SKM-1 treated with dmso at 0.1 percent for 144 hours (cell line): ENCODE measurements at regions not wholly inside any gene's neighbourhood (a gene's known extent, or its start where the extent isn't known, plus 50 kb on each side); places are given as distances from the start of the nearest gene placed in this dataset.
"Not testable (repeated sequence)": the region's sequence is repeated elsewhere in the genome, so short reads cannot be mapped to it uniquely, and the experiment has no call there.

Experiments
- DNase-seq: peaks from one replicate; lab custom pipeline; 2025; ENCODE audit not compliant: unreplicated experiment; lab: John Stamatoyannopoulos, UW

DNA sequence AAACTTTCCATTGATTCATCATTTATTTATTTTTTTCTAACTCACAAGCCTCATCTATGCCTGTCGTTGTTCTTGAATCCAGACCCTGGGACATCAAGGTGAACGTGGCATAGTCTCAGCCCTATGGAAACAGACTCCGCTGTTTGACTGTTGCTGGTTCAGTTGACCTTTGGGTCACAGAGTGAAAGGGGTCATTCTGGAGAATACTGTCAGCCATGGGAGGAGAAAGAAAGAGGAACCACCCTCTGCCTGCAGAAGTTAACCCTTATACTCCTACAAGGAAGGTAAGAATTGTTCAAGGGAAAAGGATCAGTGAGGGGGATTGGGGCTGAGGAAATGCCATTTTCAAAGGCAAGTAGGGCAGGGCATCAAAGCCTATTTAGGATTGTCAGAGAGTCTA, 387.6 kb upstream of the MAF start:
- DNase-seq: no peak

DNA sequence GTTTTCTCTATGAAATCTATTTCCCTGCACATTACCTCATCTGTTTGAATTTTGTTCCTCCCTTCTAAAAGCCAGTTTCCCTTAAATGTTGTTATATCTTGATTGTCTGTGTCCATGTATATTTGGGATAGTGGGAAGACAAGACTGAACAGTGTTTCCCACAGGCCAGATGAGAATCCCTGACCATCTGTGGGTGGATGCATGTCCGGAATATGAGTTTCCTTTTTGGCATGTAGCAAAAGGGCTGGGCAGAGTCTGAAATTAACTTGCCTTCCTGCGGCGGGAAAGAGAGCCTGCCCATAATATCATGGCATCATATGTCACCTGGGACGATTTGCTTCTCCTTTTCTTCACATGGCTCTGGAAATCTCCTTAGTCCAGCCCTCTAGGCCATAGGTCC, 385.8 kb upstream of the MAF start:
- DNase-seq: no peak

DNA sequence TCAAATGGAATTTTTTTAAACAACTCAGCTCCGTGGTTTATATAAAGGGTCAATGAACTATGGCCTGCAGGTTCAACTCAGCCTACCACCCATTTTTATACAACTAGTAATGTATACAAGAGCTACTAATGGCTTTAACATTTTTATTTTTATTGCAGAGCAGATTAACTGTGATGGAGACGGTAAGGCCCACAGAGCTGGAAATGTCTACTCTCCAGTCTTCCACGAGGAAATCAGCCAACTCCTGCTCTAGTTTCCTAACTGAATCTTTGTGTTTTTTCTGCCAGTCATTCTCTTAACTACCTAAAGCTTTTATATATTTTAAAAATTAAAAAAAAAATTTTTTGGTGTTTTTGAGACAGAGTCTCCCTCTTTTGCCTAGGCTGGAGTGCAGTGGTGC, 385.1 kb upstream of the MAF start:
- no peak for DNase-seq

DNA sequence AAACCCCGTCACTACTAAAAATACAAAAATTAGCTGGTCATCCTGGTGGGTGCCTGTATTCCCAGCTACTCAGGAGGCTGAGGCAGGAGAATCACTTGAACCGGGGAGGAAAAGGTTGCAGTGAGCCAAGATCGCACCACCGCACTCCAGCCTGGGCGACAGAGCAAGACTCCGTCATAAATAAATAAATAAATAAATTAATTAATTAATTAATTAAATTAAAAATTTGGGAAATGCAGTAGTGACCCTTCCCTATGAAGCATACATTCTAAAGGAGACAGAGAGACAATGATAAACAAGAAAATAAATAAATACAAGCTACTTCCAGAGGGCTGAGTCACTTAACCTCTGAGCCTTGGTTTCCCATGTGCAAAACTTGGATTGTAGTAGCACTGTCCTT, 383.6 kb upstream of the MAF start:
- not testable (repeated sequence) for DNase-seq

DNA sequence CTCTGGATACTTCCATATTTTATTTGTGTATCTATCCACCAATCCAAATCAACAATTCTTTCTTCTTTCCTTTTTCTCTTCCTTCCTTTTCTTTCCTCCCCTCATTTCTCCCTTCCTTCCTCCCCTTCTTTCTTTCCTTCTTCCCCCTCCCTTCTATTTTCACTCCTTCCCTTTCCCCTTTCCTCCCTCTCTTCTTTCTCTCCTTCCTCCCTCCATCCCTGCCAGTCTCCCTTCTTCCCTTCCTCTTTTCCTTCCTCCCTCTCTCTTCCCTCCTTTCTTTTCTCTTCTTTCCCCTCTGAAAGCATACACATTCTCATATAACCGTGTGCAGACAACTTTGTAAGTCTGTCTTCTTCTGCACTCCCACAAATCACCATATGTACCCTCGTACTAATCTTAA, 382.3 kb upstream of the MAF start:
- DNase-seq: no peak

DNA sequence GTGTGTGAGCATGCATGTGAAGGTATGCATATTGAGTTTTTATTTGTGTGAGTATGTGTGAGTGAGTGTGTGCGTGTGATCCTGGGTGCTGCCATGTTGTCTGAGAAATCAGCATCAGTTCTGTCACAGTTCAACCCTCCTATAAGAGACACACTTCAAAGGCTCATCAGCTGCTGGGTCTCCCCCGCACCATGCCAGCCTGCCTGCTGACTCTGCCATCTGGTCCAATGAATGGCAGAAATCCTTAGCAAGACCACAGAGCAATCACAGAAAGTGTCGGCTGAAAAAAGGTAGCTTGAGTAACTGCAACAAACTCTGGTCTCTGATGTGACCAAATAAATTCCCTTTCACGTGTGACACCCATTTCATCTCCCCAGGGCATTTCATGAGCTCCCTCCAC, 381.8 kb upstream of the MAF start:
- no peak for DNase-seq

DNA sequence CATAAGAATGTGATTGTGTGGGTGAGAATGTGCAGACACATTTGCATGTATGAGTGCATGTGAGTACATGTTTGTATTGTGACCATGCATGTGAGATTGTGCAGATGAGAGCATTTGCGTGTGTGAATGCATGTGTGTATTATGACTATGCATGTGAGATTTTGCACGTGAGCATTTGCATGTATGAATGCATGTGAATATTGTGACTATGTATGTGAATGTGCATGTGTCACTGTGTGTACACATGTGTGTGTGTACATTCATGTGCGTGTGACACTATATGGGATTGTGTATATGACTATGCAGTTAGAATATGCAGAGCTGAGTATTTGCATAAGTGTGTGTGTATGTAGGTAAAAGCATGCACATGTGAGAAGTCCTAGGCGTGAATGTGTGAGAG, 381.3 kb upstream of the MAF start:
- no peak for DNase-seq

DNA sequence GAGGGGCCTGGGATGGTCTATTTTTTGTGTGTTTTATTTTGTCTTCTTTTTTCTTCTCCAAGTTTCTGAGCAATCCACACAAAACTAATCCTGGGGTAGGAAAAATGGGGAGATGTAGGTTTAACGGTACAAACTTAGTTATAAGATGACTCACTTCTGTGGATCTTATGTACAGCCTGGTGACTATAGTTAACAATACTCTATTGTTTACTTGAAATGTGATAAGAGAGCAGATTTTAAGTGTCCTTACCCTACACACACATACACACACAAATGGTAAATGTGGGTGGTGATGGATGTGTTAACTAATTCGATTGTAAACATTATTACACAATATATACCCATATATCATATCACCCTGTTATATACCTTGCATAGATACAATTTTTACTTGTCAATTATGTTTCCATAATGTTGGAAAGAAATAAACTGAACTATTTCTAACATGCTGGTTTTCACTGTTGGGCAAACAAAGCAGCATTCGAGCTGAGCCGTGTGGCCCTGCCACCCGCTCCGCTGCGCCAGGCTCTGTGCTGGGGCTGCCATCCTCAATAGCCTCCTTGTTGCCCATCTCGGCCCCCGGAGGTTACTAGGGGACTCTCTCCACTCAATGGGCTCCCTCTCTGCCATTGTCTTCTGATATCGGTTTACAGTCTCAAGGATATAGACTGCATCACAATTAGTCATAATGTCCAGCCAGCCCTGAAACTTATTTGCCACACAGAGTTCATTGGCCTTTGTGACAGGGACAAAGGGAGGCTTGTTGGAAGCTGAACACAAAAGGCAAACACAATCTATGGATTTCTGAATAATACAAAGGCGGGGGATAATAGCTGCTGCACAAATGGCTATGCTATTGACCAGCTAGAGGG, 380.3 kb upstream of the MAF start:
- DNase-seq: no peak

DNA sequence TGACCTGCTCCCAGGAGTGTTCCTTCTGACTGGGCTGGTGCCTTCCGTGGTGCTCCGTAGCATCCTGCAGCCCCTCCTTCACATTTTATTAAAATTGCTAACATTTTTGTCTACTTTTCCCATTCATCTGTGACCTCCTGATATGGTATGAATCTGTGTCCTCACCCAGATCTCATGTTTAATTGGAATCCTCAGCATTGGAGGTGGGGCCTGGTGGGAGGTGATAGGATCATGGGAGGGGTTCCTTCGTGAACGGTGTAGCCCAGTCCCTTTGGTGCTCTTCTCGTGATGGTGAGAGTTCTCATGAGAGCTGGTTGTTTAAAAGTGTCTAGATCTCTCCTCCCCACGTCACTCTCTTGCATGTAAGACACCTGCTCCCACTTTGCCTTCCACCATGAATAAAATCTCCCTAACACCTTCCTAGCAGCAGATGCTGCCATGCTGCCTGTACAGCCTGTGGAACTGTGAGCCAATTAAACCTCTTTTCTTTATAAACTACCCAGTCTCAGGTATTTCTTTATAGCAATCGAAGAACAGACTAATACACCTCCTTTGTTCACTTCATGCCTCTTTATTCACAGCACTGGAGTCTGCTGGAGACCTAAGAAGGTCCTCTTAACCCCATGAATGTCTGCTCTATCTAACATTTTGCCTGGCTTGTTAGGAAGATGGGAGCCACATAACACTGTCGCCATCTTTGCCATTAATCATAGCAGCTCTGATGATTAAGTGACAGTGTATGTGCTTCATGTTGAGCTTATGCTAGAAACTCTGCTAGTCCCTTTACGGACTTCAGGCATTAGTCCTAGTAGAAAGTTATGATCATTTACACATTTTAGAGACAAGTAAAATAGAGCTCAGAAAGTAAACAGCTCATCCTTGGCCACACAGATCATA, 377.7 kb upstream of the MAF start:
- DNase-seq: no peak

DNA sequence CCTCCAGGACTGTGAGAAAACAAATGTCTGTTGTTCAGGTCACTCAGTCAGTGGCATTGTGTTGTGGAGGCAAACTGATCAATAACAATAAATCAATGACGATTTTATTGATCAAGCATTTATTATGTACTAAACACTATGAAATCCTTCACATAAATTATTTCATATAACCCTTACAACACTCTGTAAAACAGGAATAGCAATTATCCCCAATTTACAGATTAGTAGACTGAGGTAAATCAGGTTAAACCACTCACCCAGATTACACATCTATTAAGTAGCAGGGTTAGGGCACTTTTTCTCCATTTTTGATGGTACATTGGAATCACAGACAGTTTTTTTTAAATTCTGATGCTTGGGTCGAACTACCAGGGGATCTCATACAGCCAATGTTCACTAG, 372.8 kb upstream of the MAF start:
- DNase-seq: no peak

DNA sequence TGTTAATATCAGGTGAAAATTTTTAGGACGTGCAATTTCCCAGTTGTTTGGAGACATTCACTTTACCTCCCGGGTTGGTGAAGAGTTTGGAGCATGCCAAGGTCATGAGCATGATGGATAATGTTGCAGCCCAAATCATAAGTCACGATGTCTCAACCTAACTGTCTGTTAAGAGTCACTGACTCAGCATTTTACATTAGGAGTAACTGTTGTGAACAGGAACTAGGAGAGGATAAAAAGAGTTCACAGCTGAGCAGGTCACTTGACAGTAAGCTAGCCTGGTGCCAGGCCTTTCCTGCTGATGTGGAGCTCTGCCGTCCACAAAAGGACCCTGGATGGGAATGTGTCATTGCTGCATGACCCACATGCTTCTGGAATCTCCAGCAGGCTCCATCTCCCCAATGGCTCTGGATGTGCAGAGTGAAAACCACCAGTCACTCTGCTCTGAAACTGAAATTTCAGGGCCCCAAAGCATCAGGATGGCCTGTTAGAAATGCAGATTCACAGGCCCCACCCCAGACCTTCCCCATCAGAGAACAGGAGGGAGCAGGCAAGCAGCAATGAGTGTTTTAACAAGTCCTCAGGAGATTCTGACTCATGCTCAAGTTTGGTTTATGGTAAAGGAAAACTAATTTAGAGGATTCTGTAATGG, 371.6 kb upstream of the MAF start:
- DNase-seq: no peak

DNA sequence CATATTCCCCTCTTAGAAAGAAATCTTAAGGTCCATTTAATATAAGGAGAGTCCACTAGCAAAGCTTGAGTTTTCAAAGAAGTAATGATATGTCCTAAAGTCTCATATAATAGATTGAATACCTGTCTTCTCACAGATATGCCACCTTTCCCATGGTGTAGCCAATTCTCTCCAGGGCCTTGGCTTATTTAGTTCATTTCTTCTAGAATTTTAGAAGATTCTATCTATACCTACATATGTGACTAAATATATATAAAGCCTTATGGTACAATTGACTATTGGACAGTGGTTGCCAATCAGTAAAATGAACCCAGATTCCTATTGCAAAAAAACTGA, 370.7 kb upstream of the MAF start:
- DNase-seq: no peak

DNA sequence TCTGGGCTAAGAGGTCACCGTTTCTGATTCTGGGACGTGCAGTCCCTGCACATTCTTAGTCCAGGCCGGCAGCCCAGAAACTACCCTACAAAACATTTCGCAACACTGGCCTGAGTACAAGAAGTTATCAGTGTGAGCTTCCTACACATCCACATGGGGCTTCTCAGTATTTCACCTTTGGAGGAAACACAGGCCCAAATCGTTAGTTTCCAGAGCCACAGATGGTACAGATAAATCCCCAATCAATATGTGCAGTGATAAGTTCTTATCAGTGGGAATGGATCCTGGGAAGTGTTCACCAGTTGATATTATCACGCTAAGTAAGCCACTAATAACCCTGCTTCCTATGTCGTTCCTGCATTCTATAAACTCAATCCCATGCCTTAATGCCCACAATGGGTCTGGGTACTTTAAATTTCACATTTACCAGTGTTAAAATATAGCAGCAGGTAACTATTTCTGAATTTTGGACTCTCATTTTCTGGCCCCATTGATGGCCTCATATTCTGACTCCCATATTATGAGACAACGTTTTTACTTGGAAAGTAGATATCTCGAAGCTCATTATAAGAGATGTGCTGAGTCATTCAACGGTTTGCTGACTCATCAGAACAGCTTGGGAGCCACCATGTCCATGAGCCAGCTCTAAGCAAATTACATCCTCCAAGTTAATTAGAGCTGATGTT, 370.2 kb upstream of the MAF start:
- no peak for DNase-seq

DNA sequence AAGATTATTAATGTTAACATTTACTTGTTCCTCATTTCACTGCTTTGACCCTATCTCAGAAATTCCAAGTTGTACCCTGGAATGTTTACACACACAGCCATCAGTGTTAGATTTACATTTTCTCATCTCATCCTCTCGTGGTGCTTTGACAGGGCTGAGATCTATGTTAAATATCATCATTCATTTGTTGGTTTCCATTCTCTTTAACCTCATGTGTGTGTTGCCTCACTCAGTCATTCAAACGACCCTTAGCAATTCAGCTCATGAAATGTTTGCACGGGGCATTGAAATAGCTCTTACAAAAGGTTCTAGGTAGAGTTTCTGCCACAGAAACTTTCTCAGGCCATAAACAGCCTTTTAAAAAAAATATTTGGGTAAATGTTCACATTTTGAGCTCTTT, 369.6 kb upstream of the MAF start:
- DNase-seq: no peak

DNA sequence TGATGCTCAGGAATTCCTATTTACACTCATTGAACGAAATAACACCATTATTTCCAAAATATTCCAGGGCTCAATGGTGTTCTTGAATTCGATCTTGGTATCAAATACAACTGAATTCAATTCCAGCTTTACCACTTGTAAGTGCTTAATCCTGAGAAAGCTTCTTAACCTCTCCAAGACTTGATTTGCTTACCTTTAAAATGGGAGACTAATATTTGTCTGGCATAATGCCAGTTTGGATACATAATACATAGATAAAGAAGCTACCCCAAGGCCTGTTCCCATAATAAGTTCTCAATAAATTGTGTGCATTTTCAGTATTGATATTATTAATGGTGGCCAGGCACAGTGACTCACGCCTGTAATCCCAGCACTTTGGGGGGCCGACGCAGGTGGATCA, 368.9 kb upstream of the MAF start:
- no peak for DNase-seq

DNA sequence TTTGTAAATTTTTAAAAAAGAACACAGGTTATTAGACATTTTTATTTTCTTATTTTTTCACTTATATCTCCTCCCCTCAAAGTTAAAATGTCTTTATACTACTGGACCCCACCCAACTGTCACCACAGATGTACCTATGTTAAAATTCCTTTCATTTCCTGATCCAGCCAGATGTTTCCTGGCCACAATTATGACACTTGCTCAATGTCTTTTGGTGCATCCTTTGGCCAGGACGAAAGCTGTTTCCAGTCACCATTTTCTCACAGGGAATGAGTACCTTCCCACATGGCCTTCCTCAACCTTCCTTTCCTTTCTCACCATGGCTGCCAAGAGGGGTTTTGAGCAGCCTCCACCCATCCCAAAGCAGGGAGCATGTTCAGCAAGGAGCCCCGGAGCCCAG, 365.7 kb upstream of the MAF start:
- DNase-seq: no peak

DNA sequence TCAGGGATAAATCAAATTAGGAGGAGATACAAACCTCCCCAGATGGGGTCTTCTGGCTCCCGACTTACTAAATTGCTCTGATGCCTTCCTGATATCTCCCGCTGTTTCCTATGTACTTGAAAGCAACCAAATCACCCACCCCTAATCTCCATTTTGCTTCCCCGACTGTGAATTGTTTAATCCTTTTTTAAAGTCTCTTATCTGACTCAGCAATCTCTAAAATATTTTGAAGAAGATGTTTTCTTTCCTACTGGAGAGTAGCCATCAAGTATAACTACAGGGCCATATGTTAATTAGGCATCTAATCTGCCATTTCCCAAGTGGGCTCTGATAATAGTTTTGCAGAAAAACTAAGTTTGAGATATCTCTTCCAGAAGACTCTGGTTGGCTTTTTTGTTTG, 365.2 kb upstream of the MAF start:
- DNase-seq: no peak

DNA sequence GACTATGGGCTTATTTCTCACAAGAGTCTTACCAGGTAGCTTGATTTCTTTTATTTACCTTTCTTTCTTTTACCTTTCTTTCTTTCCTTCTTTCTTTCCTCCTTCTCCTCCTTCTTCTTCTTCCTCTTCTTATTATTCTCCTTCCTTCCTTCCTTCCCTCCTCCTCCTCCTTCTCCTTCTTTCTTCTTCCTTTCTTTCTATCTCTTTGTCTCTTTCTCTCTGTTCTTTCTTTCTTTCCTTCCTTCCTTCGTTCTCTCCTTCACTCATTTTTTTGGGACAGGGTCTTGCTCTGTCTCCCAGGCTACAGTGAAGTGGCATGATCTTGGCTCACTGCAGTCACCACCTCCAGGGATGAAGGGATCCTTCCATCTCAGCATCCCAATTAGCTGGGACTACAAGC, 363.6 kb upstream of the MAF start:
- DNase-seq: no peak

DNA sequence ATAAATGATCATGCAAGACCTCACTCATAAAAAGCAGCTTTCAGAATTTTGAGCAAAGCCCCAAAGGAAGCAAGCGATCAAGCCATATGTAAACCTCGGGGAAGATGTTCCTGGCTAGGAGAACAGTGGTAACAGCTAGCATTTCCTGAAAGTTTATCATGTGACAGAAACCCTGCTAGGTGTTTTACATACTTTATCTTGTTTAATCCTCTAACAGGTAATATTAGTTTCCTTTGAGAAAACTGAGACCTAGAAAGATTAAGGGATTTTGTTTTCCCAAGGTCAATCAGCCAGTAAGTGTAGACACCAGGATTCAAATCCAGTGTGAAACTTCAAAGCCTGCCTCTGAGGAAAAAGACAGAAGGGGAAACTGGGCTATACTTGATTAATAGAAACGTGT, 362.4 kb upstream of the MAF start:
- DNase-seq: no peak

DNA sequence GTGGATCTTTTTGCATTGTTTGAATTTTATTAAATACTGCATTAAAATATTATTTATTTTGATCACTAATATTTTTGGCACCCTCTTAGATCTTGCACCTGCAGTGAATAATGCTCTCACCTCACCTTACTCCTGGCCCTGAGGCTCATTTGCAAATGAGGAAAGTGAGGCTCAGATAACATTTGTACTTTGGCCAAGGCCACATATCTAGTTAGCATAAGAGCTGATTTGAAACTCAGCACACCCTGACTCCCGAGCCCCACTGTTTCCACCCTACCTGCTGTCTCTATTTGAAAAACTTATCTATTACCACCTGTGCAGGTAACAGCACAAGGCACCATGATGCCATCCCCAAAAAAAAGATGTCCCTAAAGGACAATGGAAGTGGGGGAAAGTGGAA, 358.7 kb upstream of the MAF start:
- no peak for DNase-seq

DNA sequence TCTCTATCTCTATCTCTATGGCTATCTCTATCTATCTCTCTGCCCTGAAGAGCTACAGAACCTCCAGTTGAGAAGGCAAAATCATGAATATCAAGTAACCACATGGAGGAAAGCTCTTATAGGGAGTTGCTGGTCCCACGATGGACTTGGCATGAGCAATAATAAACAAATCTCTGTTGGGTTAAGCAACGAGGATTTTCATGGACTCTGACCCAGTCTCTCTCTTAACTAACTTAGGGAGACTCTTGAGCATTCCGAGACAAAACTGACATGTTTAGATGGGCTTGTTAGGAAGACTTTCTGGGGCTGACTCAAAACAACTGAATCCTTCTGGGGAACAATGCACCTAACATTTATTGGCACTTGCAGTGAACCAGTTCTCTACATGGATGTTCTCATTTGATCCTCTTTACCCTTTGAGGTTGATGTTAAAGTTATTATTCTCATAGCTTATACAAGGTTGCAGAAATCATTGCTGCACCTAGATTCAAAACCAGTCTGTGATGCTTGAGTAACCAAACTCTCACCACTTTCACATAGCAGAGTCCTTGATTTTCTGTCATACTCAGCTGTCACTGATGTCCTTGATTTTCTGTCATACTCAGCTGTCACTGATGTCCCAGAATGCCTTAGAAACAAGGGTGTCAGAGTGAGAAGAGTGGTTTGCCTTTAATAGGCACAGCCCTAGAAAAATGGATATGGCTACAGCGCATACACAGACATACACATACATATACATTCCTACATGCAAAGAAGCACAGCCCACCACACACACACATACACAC, 354.6 kb upstream of the MAF start:
- no peak for DNase-seq
